SH-SY5Y (cell line): ENCODE measurements at regions not wholly inside any gene's neighbourhood (a gene's known extent, or its start where the extent isn't known, plus 50 kb on each side); places are given as distances from the start of the nearest gene placed in this dataset.

Experiments
- GATA2 ChIP-seq: IDR thresholded peaks from 2 replicates; pipeline ENCODE4 v1.6.1; 2011; ENCODE audit warnings: mild to moderate bottlenecking, low read depth, low read length
- GATA3 ChIP-seq: IDR thresholded peaks from 2 replicates; pipeline ENCODE4 v1.6.1; 2011; ENCODE audit warnings: low read depth, mild to moderate bottlenecking, low read length, moderate library complexity

DNA sequence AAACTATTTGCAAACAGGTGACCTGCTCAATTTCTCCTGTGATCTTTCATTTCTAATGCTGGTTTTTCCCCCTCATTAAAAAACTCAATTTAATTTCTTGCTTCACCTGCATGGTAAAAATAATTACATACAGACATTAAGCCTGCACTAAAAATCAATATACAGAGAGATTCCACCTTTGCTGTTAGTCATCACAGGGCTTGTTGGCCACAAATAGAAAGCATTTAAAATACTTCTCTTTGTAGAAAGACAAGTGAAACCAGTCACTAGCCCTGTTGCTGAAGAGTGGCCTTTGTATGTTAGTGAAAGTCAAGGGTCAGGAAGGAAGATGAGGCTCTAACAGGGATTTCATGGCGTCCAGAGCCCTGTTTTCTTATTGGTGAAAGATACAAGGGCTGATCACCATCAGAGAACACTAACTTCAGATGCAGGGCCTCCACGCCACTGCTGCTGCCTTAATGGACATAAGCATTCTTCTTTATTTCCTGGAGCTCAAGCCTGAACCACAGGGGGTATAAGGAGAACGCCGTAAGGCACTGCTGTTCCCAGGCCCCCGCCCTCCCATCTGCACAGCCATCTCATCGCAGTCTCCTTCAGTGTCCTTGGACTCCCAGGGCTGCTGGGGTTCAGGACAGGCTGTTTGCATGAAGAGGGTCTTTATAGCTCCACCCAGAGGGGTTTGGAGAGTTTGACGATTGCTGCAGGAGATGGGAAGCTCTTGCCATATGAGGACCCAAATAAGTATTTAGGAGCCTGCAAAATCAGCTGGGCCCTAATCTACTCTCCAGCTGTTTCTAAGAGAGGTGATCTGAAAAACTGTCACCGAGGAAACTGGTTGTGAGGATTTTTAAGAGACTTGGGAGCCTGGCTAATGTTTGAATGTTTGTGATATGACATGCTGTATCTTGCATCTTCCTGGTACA is 117.3 kb upstream of the IRF2BP2 start:
- no peak for TF ChIP-seq GATA2
- TF ChIP-seq GATA3 = no peak
